GM18505 (cell line): ENCODE measurements at regions not wholly inside any gene's neighbourhood (a gene's known extent, or its start where the extent isn't known, plus 50 kb on each side); places are given as distances from the start of the nearest gene placed in this dataset.

Source experiments
- ATAC-seq: cut with Tn5 transposase; IDR thresholded peaks from one replicate; pipeline ENCODE4 v1.9.1; 2021; ENCODE audit not compliant: unreplicated experiment
- POLR2A ChIP-seq: IDR thresholded peaks from 4 replicates; pipeline ENCODE4 v1.6.1; 2011; ENCODE audit warnings: borderline replicate concordance; ENCODE audit not compliant: insufficient read depth, insufficient read length; ENCODE audit errors: extremely low read depth

DNA sequence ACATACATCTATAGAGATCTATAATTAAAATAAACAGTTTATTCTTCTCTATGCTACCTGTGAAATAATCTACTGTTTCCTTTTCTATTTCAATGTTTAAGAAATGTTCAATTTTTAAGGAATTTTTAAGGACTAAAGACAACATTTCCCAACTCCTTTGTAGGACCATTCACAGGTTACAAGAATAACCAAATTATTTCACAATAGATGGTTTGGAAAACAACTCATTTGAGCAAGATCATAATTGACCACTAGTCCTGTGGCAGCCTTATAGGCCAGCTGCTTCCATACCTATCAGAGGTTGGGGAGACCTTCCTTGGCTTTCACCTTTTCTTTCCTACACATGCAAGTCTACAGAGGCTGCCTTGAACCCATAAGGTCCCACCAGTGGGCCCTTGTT, 193.7 kb downstream of the TTC39B start:
- TF ChIP-seq POLR2A = no peak
- ATAC-seq = no peak

DNA sequence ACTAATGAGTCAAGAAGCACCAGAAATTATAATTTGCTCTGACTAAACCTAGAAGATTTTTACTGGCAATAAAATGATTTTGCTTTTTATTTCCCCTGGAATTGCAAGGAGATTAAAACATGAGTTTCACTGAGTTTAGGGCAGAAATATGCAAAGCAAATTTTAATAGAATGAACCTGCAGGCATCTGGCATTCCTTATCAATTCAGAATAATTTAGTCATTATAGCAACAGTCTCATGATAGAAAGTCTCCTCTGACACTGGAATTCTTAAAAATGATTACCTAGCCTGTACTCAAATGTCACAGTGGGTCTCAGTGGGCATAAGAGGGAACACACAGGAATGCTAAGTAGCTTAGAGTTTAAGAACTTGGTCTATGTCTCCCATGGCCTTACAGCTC, 195.9 kb downstream of the TTC39B start:
- ATAC-seq = no peak
- no peak for TF ChIP-seq POLR2A

DNA sequence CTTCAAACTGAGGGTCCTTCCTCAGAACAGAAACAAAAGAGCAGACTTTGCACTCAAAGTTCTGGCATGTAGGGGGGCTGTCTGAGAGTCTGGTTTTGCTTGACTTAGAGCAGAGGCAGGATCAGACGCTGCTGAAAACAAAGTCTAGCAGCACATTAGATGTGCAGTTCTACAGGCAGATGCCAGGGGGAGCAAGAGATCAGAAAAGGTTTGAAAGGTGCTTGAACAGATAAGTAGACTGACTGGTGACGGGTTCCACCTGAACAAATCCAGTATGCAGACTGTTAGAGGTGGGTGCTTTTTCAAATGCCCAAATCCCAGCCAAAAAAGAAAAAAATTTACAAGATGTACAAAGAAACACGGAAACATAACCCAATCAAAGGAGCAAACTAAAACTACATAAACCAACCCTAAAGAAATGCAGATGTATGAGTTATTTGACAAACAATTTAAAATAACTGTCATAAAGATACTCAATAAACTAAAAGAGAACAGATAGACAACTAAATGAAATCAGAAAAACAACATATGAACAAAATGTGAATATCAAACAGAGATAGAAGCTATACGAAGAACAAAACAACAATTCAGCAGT, 194.7 kb upstream of the FREM1 start:
- peak; percentile 91 for ATAC-seq
- TF ChIP-seq POLR2A = no peak

DNA sequence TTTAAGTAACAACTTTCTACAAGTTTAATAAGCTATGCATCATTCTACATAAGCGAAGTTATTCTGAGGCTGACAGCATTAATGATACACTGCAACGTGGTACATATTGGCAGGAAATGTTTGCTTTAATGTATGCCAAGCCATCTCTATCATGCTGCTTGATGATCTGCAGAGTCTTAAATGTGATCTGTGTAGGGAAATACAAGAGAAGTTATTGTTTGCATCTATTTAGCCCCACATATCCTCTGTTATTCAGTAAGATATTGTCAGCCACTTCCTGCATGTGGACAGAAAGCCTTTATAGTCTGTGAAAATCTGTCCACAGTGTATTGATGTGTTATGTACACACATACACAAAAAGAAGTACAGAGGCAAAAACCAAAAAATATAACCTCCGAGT, 193.1 kb upstream of the FREM1 start:
- no peak for ATAC-seq
- no peak for TF ChIP-seq POLR2A

DNA sequence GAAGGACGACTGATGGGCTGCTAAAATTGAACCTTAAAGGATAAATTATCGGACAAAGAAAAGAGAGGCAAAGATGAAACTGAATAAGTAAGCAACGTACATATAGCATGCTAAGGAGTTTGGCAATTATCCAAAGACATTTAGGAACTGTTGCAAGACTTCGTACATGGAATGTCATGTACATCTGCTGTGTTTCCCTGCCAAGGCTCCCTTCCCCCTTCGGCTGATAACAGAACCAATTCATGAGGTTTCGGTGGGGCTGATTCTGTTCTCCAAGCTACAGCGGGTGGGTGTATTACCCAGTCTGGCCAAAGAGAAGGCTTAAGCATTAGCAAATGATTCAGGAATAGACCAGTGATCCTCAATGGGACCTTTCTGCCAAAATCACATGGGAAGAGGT, 190.9 kb upstream of the FREM1 start:
- no peak for ATAC-seq
- TF ChIP-seq POLR2A = no peak

DNA sequence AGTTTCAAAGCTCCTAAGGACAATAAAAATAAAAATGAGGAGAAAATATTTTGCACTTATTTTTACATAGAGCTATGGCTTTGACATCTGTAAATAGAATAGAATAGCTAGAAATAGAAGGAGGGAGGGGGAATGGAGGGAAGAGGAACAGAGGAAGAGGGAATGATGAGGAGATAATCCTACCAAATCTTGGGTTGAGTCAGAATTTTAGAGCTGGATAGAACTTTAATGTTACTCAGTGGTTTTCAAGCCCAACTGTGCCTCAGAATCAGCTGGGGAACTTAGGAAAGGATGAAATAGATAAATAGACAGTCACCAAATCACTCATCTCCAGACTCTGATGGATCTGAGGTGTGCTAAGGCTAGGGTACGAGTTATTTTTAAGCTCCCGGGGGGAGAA, 190.3 kb upstream of the FREM1 start:
- ATAC-seq = no peak
- TF ChIP-seq POLR2A = no peak

DNA sequence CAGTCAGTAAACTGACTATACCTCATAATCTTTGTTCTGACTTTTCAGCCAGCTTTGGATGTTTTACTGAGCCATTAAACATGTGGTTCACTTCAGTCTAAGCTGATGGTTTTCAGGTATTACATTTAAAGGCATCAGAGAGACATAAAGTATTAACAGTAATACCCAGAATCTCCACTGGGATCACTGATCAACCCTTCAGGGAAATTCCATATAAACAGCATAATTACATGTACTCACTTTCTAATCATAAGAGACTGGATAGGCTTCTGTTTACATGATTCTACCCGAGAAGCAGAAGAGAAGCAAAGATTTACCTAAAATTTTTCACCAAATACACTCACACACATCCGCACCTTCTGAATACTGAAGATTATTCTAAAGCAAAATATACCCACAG, 186.7 kb upstream of the FREM1 start:
- no peak for TF ChIP-seq POLR2A
- ATAC-seq = no peak

DNA sequence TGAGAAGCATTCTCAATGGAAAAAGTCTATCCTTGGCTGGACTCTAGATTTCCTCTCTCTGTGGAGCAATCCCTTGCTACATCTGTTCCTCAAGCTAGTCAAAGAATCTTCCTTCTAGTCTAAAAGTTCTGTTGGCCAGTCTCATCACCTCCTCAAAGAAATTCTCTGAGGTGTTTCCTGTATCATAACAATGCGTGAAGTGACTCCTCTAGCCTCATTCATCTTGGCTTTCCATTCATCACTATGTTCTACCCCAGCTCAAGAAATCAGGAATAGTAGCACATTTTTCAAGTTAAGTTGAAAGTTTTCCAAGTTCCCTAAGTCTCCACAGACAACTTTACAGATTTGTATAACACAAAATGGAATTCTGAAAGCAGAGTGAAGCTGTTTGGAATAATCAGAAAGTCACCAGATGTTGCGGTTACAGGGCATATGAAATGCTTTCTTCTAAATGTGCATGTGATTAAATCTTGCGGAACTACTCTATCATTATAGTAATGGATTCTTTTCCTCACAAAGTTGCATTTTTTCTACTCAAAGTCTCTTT, 176.6 kb upstream of the FREM1 start:
- no peak for ATAC-seq

DNA sequence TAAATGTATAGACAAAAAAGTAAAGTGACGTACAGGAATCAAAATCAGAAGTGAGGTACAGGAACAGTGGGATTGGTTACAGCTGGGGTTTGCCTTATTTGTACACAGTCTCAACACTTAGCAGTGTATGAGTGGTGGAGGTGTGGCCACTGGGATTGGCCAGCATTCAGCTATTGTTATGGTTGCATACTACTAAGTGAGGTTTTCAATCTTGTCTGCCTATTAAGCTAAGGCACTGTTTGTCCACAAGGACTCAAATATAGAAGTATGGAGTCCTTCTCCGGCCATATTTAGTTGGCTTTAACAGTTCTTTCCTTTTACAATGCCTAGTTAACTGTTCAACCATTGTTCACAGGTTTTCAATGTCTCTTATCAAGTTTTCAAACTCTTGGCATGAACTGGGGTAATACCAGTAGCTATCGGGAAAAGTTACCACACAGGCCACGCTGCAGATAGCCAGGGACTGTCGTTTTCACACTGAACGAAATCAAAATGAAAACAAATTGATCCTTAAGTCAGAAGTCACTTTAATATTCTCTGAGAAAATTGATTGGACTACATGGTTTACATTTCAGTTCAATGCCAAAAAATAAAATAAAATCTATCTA, 176.0 kb upstream of the FREM1 start:
- no peak for ATAC-seq
- no peak for TF ChIP-seq POLR2A

More for the DNA sequence above, 176.6 kb upstream of the FREM1 start:
- TF ChIP-seq POLR2A = no peak

DNA sequence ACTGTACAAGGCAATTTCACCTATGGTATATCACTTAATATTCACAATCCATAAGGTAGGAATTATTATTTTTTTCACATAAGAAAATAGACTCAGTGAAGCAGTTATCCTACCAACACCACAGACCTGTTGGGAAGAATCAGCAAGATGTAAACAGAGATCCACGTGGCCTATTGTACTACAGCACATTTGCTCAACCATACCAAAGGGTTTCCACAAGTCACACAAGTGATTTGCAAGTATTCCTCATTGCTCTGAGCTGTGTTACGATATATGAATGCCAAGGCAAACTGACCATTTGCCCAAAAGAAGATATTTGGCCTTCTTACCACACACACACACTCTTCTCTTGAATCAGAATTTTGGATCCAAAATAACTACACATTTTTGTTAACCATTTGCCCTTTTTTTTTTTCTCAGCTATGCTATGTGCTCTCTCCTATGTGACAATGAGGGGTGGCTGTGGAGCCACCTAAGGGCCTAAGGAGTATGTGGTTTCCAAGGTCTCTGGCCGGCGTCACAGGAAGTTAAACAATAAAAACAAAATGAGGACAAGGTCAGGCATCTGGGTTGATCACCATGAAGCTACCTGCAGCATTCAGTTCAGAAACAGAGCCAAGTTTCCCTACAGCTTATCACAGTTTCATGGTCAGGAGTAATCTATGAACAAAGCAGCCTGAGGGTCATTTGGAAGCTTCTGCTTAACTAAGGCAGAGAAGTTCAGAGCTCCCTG, 171.0 kb upstream of the FREM1 start:
- ATAC-seq = no peak
- TF ChIP-seq POLR2A = no peak

DNA sequence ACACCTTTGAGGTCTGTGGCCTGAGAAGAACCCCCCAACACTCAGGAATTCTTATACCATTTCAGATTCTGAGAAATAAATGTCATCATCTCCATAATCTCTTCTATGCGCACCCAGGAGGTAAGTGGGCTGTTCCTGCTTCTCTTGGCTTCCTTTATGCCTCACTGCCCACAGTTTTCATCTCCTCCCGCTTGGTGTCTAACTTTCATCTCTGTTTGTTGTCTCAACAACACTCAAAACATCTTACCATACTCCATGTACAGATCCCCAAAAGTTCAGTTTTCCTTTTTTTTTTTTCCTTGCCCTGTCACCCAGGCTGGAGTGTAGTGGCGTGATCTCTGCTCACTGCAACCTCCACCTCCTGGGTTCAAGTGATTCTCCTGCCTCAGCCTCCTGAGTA, 170.2 kb upstream of the FREM1 start:
- no peak for ATAC-seq
- TF ChIP-seq POLR2A = no peak

DNA sequence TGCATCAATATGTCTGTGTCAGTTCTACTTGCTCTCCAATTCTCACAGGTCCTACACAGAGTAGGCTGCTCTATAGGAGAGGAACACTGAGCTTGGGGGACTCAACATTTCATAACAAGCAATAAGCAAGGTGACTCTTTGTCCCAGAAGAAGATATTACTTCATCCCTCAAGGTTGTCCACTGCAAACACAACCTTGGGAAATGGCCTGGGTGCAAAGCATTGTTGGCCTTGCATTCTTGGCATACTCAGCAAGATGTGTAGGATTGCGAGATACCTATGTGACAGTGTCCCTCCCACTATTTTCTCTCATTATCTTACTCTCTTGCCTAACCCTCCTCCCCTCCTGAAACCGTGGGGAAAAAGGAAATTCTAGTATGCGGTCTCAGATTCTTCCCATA, 169.8 kb upstream of the FREM1 start:
- no peak for ATAC-seq
- TF ChIP-seq POLR2A = no peak

DNA sequence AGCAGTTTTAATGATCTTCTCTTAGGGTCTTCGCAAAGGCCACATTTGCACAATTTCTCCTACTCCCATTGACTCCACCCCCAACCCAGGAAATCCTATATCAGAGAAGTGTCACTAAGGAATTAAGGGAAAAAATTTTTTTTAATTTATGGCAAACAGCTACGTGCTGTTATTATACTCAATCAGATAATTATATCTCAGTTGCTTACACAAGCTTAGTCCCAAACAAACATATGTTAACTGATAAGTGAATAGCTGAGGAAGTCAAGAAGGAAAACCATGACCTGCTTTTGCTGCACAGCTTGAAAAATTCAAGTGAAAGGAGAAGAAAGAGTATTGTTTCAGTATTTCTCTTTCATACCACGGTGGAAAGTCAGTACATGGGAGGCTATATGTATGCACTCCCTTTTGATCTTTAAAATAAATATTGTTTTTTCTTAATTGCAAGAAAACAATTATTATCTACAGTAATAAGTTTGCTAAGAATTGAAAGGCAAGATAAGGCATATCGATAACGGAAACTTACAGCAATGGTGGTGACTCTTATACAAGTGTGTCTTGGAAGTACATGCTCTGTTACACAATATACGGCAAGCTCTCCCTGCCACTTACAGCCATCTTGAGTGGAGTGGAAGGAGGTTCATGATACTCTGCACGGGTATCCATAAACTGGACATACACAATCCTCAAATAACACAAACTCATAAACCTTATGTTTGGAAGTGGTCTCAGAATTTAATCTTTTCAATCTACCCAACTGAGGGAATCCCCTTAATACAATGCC, 167.9 kb upstream of the FREM1 start:
- TF ChIP-seq POLR2A = no peak
- ATAC-seq = no peak

DNA sequence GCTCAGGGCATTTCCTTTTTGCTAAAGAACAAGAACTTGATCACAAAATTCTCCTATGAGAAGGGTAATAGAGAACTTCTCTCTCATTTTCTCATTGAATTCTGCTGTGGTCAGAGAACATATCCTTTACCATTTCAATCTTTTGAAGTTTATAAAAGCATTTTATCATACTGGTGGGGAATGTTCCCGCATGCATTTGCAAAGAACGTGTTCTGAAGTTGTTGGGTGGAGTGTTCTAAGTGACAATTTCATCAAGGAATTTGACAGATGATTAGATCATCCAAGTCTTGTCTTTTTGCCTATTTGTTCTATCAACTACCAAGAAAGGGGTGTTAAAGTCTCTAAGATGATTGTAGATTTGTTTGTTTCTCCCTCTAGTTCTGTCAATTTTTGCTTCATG, 163.4 kb upstream of the FREM1 start:
- no peak for ATAC-seq
- no peak for TF ChIP-seq POLR2A

DNA sequence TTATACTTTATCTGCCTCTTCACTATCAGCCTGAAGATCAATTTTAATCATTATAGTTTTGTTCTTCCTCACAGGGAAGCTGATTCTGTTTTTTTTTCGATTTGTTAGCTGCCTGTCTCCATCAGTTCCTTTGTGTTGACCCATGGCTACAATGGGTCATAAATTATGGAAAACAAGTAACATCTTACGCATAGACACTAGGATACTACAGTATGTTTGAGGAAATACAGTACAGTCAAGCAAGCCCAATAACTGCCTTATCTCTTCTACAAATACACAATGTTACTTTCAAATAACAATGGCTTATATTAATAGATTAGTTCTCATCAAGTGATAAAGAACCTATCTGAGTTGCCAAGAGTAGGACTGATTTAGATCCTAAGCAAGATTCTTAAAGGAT, 160.5 kb upstream of the FREM1 start:
- no peak for ATAC-seq

More for the DNA sequence above, 160.5 kb upstream of the FREM1 start:
- no peak for TF ChIP-seq POLR2A
